ENCODE measurements at regions not wholly inside any gene's neighbourhood (a gene's known extent, or its start where the extent isn't known, plus 50 kb on each side); places are given as distances from the start of the nearest gene placed in this dataset.

GRCh38 chr5:8865686-8866374, 680.0 kb downstream of the SEMA5A start:
- H3K4me1 ChIP-seq: no peaks in the 10 kb centered on the region
- H3K36me3 ChIP-seq (ENCODE audit: control insufficient read depth, insufficient read depth, low read length): no peaks in the 10 kb centered on the region
- H3K9me3 ChIP-seq: no peaks in the 10 kb centered on the region
- no peak for DNase-seq
- CTCF ChIA-PET: no interaction called here
- BruUV-seq (replicated peaks): no TSS peak
- TF ChIP-seq, protein P1, sequence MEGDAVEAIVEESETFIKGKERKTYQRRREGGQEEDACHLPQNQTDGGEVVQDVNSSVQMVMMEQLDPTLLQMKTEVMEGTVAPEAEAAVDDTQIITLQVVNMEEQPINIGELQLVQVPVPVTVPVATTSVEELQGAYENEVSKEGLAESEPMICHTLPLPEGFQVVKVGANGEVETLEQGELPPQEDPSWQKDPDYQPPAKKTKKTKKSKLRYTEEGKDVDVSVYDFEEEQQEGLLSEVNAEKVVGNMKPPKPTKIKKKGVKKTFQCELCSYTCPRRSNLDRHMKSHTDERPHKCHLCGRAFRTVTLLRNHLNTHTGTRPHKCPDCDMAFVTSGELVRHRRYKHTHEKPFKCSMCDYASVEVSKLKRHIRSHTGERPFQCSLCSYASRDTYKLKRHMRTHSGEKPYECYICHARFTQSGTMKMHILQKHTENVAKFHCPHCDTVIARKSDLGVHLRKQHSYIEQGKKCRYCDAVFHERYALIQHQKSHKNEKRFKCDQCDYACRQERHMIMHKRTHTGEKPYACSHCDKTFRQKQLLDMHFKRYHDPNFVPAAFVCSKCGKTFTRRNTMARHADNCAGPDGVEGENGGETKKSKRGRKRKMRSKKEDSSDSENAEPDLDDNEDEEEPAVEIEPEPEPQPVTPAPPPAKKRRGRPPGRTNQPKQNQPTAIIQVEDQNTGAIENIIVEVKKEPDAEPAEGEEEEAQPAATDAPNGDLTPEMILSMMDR (IDR thresholded peaks at IDR 0.05; ENCODE audit: insufficient read depth in 1 of 2, low read depth in 1 of 2, low read length in 1 of 2, severe bottlenecking in 1 of 2, unreplicated experiment in 1 of 2): no peak
- H3K27ac Mint-ChIP-seq (ENCODE audit: unreplicated experiment): no peak overlapping the region
- H3K27me3 ChIP-seq (replicated peaks; ENCODE audit: control insufficient read depth, insufficient read depth, low read length): no peaks in the 10 kb centered on the region
- POLR2A ChIA-PET: no interaction called here
- H3K36me3 Mint-ChIP-seq (ENCODE audit: insufficient read depth, unreplicated experiment): no peaks in the 10 kb centered on the region
- no peaks in the 10 kb centered on the region for H3K4me1 Mint-ChIP-seq (ENCODE audit: low read depth, unreplicated experiment)
- H3K9me3 Mint-ChIP-seq (ENCODE audit: unreplicated experiment): no peaks in the 10 kb centered on the region
- H3K4me3 Mint-ChIP-seq (ENCODE audit: unreplicated experiment): no peak overlapping the region
- intact Hi-C loops (cut with micrococcal nuclease; ENCODE audit: unreplicated experiment): no loop called here
- H3K4me3 ChIP-seq (ENCODE audit: low read depth, low read length): no peak overlapping the region
- peaks cover 8% of the 10 kb centered on the region for H3K27me3 Mint-ChIP-seq (ENCODE audit: insufficient read depth, unreplicated experiment)

DNA sequence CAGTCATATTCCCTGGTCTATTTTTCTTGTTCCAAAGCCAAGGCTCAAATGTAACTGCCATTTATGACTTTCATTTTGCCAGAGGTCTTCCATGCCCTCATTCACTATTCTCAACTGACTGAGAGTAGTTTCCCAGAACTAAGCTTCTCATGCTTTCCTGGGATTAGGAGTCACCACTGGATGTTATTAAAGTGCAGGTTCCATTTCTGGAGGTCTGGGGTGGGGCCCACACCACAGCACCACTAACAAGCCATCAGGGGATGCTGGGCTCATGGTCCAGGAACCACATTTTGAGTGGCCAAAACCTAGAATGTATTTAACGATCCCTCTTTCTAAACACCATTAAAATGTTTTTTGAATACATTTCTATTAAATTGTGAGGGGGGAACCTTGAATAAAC, 677.6 kb downstream of the SEMA5A start:
- TF ChIP-seq, protein P1 (IDR thresholded peaks at IDR 0.05; ENCODE audit: insufficient read depth in 1 of 2, low read depth in 1 of 2, low read length in 1 of 2, severe bottlenecking in 1 of 2, unreplicated experiment in 1 of 2): no peak
- Mint-ChIP-seq H3K27me3 (ENCODE audit: insufficient read depth, unreplicated experiment) (peaks cover 17% of the 10 kb centered on the region), H3K4me3 (ENCODE audit: unreplicated experiment) (no peak overlapping the region), H3K4me1 (ENCODE audit: low read depth, unreplicated experiment) (no peaks in the 10 kb centered on the region), H3K27ac (ENCODE audit: unreplicated experiment) (no peak overlapping the region), H3K9me3 (ENCODE audit: unreplicated experiment) (no peaks in the 10 kb centered on the region), H3K36me3 (ENCODE audit: insufficient read depth, unreplicated experiment) (no peaks in the 10 kb centered on the region)
- H3K9me3 ChIP-seq: no peaks in the 10 kb centered on the region
- no peak for DNase-seq
- H3K4me3 ChIP-seq (ENCODE audit: low read depth, low read length): no peak overlapping the region
- intact Hi-C loops (cut with micrococcal nuclease; ENCODE audit: unreplicated experiment): no loop called here
- no peaks in the 10 kb centered on the region for H3K4me1 ChIP-seq
- BruUV-seq (replicated peaks): no TSS peak
- H3K27me3 ChIP-seq (replicated peaks; ENCODE audit: control insufficient read depth, insufficient read depth, low read length): no peaks in the 10 kb centered on the region
- H3K36me3 ChIP-seq (ENCODE audit: control insufficient read depth, insufficient read depth, low read length): no peaks in the 10 kb centered on the region
- ChIA-PET CTCF (no interaction called here), POLR2A (no interaction called here)

DNA sequence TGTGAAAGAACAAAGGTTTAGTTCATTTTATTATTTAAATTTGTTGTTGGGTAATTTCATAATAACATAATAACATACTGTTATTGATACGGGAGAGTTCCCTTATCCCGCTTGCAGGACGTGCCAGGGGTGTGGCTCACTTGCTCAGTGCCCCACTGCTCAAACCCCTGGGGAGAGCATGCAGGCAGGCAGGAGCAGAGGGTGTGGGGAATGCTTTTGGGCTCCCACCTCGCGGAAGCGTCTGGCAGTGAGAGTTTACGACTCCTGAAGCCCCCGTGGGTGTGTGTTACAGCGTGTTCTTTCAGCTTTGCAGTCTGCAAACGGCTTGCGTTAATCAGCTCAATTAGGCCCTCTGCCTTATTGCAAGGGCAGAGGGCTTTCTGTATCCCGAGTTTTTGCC, 675.9 kb downstream of the SEMA5A start:
- intact Hi-C loops (cut with micrococcal nuclease; ENCODE audit: unreplicated experiment): no loop called here
- POLR2A ChIA-PET: no interaction called here

More for the DNA sequence above, 675.9 kb downstream of the SEMA5A start:
- Mint-ChIP-seq H3K36me3 (ENCODE audit: insufficient read depth, unreplicated experiment) (no peaks in the 10 kb centered on the region), H3K4me3 (ENCODE audit: unreplicated experiment) (no peak overlapping the region), H3K4me1 (ENCODE audit: low read depth, unreplicated experiment) (no peaks in the 10 kb centered on the region), H3K27me3 (ENCODE audit: insufficient read depth, unreplicated experiment) (peaks cover 17% of the 10 kb centered on the region), H3K9me3 (ENCODE audit: unreplicated experiment) (no peaks in the 10 kb centered on the region), H3K27ac (ENCODE audit: unreplicated experiment) (no peak overlapping the region)
- Histone ChIP-seq H3K4me1 (no peaks in the 10 kb centered on the region), H3K27me3 (replicated peaks; ENCODE audit: control insufficient read depth, insufficient read depth, low read length) (no peaks in the 10 kb centered on the region), H3K36me3 (ENCODE audit: control insufficient read depth, insufficient read depth, low read length) (no peaks in the 10 kb centered on the region), H3K4me3 (ENCODE audit: low read depth, low read length) (no peak overlapping the region), H3K9me3 (no peaks in the 10 kb centered on the region)
- CTCF ChIA-PET: interaction anchor here (0.6 kb wide), 1 partner anchor 19 kb away, joined by 4 read pairs; no protein-coding TSS in a partner anchor
- no peak for DNase-seq
- TF ChIP-seq, protein P1 (IDR thresholded peaks at IDR 0.05; ENCODE audit: insufficient read depth in 1 of 2, low read depth in 1 of 2, low read length in 1 of 2, severe bottlenecking in 1 of 2, unreplicated experiment in 1 of 2): no peak
- BruUV-seq (replicated peaks): no TSS peak

Data from Caco-2 (cell line).